Germinal center (tissue), 1 donor: ENCODE measurements at regions not wholly inside any gene's neighbourhood (a gene's known extent, or its start where the extent isn't known, plus 50 kb on each side); places are given as distances from the start of the nearest gene placed in this dataset.
"Not testable (repeated sequence)": the region's sequence is repeated elsewhere in the genome, so short reads cannot be mapped to it uniquely, and the experiment has no call there.

ENCODE experiments used
- DNase-seq: peaks from one replicate; pipeline ENCODE4 v3.0.0; 2012; ENCODE audit warnings: mixed read lengths, low spot score

DNA sequence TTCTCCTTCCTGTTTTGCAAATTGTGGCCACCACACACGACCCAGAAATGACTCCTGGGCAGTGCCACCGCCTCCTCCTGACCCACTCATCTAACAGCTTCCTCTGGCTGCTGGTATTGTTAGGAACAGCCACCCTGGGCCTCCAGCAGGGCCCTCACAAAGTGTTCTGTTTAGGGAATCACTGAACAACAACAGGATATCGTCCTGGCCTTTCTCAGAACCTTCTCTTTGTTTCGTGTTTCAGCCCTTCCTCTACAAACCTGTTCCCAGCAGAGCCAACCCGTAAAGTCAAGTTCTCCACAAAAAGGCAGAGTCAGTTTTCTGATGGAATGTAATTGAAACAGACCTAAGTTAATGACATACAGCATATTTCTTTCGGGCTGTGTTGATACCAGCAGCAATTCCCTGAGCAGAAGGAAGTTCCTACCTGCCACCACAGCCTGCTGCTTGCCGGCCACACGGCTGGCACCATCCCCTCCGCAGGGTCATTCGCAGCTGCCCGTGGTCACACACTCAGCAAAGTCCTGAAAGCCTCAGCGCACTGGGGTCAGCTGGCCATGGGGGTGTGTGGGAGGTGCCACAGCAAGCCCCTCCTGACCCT lies 91.7 kb upstream of the PITRM1 start:
- no peak for DNase-seq

DNA sequence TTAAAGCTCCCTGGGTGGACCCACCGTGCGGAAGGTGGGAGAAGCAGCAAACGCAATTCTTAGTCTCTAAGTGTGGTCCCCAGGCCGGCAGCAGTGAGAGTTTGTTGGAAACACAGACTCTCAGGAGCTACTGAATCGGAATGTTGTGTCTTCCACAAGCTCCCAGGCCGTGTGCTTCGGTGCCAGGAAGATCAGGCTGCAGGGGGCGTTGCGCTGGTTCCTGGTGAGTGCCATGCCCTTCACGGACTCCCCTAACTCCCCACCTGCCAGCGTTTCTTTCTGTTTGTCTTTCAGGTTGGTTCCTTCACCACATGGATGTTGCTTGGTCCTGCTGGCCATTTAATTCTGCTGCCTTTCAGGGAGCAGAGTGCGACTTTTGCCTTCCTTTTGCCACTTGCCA lies 91.2 kb upstream of the PITRM1 start:
- DNase-seq: no peak

DNA sequence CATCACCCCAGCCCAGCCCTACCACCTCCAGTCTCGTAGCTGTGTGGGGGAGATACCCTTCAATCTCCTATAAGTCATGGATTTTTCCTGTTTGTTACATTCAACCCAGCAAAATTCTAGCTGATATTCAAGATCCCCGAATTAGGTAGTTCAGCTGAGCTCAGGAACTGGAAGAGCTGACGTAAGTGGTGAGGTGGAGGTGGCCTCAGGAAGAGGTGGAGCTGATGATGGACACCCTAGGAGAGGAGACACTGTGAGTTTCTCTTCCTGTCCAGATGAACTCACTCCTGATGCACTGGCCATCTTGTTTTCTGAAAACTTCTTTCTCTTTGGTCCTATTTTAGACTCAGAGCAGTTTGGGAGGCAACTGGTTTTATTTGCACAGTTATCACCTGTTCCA lies 90.5 kb upstream of the PITRM1 start:
- DNase-seq: no peak

DNA sequence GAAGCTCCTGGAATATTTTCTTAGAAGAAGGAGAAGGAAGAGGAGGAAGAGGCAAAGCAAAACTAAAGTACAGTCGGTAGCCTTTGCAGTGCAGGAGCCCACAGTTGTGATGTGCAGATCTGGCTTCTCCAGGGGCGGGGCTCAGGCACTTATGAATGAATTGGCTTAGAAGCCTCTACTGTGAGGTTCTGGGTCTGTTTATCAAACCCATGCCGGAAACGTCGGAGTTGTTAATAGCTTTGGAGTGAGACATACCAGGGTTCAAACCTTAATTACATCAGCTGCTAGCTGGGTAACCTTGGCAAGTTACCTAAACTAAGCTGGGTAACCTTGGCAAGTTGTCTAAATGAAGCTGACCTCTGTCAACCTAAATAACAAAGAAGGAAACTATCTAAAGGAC lies 89.3 kb upstream of the PITRM1 start:
- no peak for DNase-seq

DNA sequence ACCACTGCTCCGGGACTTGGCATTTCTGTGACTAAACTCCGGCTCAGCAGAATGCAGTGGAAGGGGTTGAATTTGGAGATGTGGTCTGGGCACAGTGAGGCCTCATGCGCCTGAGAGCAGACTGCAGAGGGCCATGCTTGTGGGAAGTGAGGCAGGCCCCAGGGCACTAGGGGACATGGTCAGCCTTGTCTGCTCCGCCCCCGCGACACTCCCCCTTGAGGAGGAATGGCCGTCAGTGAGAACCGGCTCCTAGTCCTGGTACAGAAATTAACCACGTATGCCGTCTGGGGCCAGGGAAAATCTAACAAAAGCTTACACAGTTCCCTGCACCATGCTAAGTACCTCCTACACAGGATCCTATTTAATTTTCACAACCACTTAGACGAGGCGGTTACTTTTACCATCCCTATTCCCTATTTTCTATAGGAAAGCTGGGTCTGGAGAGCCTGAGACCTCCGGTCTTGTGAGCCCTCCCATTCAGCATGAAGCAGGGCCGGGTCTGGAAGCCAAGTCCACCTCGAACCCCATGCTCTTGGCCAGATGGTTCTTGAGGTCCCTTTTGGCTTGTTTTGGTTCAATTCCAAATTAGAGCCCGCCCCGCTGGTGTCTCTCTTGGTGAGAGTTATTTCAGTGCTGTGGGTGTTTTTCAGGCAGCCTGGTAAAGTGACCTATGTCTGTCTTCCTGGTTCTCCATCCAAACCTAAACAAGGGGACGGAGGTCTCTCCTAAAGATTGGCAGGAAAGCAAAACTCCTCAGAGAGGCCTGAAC lies 87.7 kb upstream of the PITRM1 start:
- DNase-seq: no peak

DNA sequence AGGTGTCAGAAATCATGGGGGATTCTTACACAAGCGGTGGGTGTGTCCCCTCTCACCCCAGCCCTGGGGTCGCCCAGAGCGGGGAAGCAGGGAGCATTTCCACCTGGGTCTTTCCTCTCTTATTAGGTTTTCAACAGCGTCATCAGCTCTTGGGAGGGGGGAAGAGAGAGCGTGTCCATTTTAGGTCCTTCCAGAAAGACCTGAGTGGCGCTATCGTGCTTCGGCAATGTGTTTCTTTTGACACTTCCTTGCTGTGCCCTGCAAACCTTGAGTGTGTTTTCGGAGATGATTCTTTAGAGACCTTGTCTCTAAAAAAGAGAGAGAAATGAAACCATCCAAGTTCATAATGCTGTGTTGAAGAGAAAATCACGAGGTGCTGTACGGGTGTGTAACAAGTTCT lies 86.9 kb upstream of the PITRM1 start:
- DNase-seq: no peak

DNA sequence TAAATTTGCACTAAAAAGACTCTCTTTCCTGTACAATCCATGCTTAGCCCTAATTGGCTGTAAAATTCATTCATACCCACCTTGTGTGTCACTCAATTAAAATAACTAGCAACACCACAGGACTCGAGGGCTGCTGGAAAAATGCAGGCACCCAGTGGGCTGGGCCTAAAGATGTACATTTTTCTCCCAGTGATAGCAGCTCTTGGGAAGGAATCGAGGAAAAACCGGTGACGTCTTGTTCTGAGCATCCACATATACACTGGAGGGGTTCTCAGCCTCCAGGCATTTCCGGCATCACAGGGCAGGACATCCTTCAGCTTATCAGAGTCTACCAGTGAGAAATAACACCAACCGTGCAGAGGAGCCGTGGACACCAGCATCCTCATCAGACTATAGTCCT lies 85.8 kb upstream of the PITRM1 start:
- no peak for DNase-seq

DNA sequence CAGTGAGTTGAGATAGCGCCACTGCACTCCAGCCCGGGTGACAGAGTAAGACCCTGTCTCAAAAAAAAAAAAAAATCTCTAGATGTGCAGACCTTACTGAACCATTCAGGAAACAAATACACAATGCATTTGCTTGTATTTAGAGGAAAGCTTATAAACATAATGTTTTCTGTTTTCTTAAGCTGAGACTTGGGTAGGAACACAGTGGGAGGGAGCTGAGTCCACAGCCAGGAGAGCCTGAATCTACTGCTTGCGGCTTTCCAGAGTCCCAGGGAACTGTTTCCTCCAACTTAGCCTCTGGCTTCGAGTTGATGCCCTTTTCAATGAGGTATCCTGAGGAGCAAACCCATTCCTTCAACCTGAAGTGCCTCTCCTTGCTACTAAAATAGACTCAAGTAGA lies 83.0 kb upstream of the PITRM1 start:
- DNase-seq: no peak

DNA sequence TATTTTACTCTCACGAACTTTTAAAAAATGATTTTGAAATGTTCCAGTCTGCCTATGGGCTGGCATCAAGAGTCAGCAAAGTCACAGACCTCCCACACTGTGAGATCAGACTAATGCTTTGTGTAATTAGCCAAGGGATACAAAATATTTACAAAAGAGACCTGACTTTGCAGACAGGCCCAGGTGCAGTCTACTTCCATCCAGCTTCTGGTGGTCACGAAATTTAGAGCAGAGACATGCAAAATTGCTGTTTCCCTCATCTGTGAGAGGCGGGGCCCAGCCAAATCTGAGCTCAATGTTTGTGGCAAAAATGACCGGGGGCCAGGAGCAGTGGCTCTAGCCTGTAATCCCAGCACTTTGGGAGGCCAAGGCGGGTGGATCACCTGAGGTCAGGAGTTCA lies 82.5 kb upstream of the PITRM1 start:
- no peak for DNase-seq

DNA sequence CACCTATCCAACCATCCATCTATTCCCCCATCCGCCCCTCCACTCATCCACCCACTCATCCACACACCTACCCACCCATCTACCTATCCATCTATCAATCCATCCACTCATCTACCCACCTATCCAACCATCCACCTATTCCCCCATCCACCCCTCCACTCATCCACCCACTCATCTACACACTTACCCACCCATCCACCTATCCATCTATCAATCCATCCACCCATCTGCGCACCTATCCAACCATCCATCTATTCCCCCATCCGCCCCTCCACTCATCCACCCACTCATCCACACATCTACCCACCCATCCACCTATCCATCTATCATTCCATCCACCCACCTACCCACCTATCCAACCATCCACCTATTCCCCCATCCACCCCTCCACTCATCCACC lies 81.4 kb upstream of the PITRM1 start:
- DNase-seq: not testable (repeated sequence)

DNA sequence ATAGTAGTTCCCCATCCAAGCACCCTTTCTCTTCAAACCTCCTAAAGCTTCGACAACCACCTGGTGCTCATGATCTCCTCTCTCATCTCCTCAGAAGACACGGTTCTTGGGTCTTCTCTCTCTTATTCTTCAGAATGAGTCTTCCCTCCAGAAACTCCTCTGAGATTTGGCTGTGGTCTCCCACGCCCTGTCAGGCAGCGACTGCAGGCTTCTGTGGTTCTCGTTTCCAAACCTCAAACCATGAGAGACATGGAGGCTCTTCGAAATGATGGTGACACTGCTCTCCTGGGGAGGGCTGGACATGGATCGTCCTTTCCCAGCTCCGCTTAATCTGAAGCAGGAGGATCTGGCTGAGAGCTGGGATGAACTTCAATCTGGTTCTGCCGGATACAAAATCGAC lies 78.6 kb upstream of the PITRM1 start:
- DNase-seq: no peak

DNA sequence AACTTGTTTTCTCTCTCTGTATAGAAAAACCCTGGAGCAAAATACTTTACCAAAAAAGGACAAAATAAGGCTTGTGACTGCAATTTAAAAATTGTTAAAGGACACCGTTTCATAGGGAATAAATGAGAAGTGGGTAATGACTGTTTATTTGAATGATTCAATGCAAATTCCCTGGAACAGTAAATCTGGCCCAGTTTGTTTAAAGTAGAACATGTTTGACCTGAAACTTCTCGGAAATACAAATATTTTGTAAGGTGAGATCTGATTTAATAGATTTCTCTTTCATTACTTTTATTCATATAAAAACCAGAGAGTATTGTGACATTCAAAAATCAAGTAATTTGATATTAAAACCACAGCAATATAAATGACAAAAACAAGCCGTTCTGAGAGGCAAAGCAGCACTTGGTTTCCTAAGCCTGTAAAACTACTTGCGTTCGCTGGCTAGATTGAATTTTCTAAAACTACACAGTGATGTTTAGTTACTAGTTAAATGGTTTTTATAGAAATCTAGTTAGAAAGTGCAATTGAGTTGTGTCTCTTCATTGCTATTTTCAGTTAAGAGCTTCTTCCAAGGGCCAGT lies 76.8 kb upstream of the PITRM1 start:
- DNase-seq: no peak

DNA sequence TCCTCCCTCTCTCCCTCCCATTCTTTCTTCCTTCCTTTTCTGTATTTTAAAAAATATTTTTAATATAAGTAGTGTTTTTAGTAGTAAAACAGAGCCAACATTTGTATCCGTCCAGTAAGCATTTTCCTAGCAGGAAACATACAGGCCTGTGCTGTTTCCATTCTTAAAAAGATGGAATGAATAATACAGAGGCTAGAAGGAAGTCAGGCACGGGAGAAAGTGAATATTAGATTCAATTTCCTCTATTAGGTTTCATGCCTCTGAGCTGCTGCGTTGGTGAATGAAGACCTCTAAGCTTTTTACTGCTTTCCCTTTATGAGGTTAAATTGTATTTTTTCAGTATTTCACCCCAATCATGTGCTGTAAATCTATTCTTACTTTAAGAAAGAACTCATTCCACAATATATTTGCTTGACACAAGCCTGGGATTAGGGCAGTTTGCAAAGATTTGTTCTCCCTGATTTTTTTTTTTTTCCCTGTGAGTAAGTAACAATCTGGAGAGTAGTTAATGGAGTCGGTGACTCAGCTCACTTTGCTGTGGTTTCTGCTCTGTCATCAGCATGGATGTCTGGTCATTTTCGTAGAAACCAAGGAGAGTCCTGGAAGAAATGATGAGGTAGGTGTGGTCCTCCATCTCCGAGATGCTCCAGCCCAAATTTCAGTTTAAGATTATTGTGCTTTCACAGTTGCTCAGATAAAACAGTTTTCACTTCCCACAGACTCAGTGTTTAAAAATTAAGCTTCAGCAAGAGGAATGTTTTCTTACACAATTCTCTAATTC lies 76.1 kb upstream of the PITRM1 start:
- no peak for DNase-seq

DNA sequence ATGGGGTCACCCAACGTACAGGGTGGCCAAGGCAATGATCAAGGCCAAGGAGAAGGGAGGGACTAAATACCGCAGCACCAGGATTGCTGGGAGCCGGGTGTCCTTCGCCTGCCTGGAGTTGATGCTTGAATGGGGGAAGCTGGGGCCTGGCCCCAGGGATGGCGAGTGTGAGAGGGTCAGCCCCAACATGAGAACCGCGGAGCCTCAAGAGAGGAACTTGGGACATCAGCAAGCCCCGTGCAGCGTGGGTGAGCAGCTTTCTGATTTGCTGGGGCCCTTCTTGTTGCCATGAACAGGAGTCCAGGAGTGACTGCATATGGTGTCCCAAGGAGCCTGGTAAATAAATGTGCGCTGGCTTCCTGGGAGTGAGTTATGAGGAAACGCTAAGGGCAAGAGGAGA lies 72.8 kb upstream of the PITRM1 start:
- no peak for DNase-seq

DNA sequence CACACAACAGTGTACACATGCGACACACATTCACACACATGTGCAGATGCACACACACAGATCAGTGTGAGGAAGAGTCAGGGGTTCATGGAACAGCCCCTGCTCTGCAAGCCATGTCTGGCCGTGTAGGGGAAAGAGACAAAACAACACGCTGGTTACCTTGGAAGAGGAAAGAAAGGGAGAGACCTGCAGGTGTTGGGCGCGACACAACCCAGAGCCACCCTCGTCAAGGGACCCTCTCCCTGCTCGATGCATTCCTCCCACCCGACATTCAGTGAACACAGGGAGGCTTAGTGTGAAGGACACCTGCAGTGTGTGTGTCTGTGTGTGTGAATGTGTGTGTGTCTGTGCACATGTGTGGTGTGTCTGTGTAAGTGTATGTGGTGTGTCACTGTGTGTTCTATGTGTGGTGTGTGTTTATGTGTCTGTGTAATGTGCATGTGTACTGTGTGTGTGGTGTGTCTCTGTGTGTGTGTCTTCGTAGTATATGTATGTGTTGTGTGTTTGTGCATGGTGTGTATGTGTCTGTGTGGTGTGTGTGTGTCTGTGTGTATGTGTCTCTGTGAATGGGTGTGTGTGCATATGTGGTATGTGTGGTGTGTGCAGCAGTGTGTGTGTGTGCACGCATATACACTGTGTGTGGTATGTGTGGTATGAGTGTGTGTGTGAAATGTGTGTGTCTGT lies 69.5 kb upstream of the PITRM1 start:
- no peak for DNase-seq

DNA sequence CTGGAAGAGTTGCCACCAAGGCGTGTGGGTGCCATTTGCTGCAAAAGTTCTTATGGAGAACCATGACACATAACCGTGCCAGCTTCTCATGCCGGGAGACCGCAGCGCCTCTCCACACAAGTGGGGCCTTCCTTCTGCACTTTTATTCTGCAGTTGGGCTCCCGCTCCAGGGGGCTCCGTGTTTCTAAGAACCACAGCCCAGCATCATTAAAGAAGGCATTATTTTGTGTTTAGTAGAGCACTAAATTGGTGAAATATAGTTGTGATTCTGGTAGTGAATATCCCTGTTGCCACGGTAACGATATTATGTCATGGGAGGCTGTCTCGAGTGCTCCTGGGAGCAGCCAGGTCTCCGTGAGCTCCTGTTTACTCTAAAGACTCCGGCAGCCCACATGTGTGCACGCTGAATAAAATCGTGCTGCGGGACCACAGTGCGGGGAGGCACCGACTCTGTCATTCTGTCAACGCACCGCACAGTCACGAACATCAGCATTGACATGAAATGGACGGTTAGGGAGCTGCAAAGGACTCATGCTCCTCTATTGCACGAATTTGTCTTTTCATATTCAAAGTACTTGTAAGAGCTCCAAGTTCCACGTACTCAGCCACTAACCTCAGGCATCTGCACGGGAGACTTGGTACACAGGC lies 68.8 kb upstream of the PITRM1 start:
- no peak for DNase-seq

DNA sequence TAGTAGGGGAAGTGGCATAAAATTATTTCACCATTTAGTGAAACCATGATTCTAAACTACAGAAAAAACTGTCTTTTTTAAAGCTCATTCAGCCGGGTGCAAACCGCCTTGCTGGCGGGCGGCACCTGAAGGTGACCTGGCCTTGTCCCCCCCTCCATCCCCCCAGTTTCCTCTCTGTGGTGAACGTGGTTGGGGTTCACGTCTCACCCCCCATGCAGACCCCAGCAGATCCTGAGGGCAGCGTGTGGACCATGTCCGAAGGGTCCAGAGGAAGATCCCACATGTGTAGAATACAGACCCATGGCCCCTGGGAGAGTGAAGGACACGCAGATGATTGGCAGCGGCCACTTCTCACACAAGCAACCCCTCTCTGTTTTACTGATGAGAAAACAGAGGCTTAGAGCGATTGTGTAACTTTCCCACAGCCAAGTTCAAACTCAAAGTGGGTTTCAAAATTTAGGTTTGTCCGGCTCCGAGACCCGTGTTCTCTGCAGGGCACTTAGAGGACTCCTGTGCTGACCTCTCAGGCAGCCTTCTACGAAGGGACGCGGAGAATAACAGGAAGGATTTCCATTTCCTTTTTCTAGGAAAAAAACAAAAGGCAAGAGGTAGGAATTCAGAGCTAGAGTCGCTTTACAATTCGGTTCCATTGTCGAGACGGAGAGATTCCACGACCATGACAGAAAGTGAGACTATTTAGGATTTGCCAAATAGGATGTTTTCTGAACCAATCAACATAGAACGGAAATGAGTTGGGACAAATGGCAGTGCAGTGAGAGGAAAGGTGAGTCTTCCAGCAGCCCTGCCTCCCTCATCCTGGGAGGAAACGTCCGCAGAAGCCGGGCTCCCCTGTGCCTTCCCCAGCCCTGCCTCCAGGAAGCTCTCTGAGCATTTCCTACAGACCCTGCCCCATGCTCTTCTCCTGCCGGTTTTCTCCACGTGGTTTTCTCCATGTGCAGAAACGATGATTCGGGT lies 67.6 kb upstream of the PITRM1 start:
- no peak for DNase-seq

DNA sequence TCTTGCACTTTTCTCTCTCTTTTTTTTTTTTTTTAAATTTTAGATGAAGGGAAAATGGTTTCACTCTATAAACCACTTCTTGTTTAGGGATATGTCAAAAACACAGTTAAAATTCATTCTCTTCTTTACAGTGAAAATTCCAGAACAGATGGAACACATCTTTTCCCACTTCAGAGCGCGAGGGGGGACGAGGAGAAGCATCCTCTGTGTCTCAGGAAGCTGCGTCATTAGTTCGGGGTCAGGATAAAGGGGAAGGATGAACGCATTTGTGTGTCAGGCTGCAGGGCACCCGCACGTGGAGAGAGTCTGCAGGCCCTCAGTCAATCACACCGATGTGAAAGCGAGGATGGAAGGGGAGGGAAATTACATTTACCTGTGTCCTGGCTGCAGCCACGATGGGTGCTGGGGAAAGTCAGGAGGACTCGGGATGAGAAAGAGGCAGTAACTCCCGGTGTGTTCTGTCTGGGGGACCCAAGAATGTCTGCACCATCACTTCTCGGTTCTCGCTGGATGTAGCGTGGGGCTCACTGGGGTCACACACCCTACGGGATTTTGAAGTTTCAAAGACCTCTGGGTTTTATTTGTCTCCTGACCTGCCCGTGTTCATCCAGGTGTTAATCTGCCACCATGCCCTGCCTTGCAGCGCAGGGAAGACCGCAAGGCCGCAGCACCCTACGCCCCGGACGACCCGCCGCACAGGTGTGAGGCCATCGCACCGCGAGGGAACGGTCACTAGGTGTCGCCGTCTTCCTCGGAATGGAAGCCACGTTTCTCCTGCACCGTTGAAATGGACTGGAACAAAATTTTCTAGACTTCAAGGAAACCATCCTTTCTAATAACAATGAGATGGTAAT lies 66.7 kb upstream of the PITRM1 start:
- peak; percentile 62 for DNase-seq

DNA sequence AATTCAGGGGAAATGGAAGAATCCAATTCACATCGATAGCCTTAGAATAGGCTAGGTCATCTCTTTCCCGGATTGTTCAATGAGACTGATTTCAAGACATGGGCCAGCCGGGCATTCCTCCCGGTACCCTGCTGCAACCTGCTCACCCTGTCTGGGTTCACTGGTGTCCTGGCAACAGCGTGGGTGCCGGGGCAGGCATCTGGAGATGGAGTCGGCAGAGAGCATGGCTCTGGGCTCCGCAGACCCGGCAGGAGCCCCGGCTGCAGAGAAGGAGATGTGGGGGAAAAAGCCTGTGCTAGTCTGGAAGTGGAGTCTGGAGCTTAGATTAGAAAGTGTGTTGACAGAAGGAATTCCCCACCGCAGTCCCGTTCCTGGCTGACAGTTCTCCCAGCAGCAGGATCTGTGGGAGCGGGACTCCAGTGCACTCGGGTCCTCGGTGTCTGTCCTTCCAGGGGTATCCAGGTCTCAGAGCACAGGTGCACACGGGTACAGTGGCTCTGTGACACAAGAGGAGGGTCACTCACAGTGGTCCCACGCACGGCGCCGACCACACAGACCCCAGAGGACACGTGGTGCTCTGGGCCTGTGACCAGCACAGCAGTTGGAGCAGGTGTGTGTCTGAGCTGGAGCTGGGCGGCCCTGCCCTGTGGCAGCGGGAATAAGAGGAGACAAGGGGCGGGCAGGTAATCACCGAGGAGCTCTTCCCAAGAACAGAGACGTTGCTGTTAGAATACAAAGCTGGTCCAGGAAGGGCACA lies 65.7 kb upstream of the PITRM1 start:
- DNase-seq: no peak
